ENCODE measurements at regions not wholly inside any gene's neighbourhood (a gene's known extent, or its start where the extent isn't known, plus 50 kb on each side); places are given as distances from the start of the nearest gene placed in this dataset.

DNA sequence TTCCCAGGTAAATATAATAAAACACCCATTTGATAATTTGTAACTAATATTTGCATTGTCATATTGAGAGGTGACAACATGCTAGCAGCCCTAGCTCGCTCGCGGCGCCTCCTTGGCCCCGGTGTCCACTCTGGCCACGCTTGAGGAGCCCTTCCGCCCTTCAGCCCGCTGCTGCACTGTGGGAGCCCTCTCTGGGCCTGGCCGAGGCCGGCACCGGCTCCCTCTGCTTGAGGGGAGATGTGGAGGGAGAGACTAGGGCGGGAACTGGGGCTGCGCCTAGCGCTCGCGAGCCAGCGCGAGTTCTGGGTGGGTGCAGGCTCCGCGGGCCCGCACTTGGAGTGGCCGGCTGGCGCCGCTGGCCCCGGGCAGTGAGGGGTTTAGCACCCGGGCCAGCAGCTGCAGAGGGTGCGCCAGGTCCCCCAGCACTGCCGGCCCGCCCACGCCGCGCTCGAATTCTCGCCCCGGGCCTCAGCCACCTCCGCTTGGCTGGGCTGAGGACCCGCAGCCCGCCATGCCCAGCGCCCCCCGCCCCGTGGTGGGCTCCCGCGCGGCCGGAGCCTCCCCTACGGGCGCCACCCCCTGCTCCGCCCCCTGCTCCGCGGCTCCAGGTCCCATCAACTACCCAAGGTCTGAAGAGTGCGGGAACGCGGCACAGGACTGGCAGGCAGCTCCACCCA is 594.4 kb downstream of the SLITRK6 start:
- TF ChIP-seq, protein P1, sequence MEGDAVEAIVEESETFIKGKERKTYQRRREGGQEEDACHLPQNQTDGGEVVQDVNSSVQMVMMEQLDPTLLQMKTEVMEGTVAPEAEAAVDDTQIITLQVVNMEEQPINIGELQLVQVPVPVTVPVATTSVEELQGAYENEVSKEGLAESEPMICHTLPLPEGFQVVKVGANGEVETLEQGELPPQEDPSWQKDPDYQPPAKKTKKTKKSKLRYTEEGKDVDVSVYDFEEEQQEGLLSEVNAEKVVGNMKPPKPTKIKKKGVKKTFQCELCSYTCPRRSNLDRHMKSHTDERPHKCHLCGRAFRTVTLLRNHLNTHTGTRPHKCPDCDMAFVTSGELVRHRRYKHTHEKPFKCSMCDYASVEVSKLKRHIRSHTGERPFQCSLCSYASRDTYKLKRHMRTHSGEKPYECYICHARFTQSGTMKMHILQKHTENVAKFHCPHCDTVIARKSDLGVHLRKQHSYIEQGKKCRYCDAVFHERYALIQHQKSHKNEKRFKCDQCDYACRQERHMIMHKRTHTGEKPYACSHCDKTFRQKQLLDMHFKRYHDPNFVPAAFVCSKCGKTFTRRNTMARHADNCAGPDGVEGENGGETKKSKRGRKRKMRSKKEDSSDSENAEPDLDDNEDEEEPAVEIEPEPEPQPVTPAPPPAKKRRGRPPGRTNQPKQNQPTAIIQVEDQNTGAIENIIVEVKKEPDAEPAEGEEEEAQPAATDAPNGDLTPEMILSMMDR (IDR thresholded peaks at IDR 0.05 in 2 of 3, conservative IDR thresholded peaks at IDR 0.05 in 1 of 3; ENCODE audit: control insufficient read depth in 2 of 3, extremely low read depth in 1 of 3, insufficient read depth in 1 of 3, low read depth in 3 of 3, low read length in 3 of 3), result no peak
- no peak for TF ChIP-seq MEF2A (IDR thresholded peaks at IDR 0.05; ENCODE audit: insufficient read depth, low read depth, low read length)
- no peak for TF ChIP-seq SUPT20H (IDR thresholded peaks at IDR 0.05; ENCODE audit: borderline replicate concordance, control insufficient read depth, low read depth, low read length)
- TF ChIP-seq TAF1 (IDR thresholded peaks at IDR 0.05; ENCODE audit: borderline replicate concordance, low read depth, low read length), result no peak
- no peak for TF ChIP-seq EP300 (IDR thresholded peaks at IDR 0.05; ENCODE audit: borderline replicate concordance in 1 of 2, control insufficient read depth in 1 of 2, low read depth in 2 of 2, low read length in 2 of 2)
- no peak for TF ChIP-seq CHD2 (IDR thresholded peaks at IDR 0.05; ENCODE audit: borderline replicate concordance, low read depth, low read length)
- TF ChIP-seq MYC (IDR thresholded peaks at IDR 0.05; ENCODE audit: insufficient read depth, insufficient read length, insufficient replicate concordance, low read length, severe bottlenecking), result no peak
- TF ChIP-seq POLR2A (IDR thresholded peaks at IDR 0.05; ENCODE audit: low read depth, low read length), result no peak
- TF ChIP-seq CEBPB (IDR thresholded peaks at IDR 0.05; ENCODE audit: borderline replicate concordance in 1 of 2, low read depth in 2 of 2, low read length in 2 of 2), result no peak
- TF ChIP-seq POLR2AphosphoS5 (IDR thresholded peaks at IDR 0.05; ENCODE audit: low read length), result no peak
- no peak for TF ChIP-seq SIN3A (IDR thresholded peaks at IDR 0.05; ENCODE audit: low read depth, low read length)
- no peak for TF ChIP-seq GABPA (IDR thresholded peaks at IDR 0.05; ENCODE audit: low read depth)
